CD4-positive, alpha-beta T cell treated with Interleukin-6 for 4 hours (primary cell): ENCODE measurements at regions not wholly inside any gene's neighbourhood (a gene's known extent, or its start where the extent isn't known, plus 50 kb on each side); places are given as distances from the start of the nearest gene placed in this dataset.

Source experiments
- DNase-seq: peaks from one replicate; pipeline ENCODE4 v3.0.0-alpha.2; 2020; ENCODE audit warnings: mixed read lengths

DNA sequence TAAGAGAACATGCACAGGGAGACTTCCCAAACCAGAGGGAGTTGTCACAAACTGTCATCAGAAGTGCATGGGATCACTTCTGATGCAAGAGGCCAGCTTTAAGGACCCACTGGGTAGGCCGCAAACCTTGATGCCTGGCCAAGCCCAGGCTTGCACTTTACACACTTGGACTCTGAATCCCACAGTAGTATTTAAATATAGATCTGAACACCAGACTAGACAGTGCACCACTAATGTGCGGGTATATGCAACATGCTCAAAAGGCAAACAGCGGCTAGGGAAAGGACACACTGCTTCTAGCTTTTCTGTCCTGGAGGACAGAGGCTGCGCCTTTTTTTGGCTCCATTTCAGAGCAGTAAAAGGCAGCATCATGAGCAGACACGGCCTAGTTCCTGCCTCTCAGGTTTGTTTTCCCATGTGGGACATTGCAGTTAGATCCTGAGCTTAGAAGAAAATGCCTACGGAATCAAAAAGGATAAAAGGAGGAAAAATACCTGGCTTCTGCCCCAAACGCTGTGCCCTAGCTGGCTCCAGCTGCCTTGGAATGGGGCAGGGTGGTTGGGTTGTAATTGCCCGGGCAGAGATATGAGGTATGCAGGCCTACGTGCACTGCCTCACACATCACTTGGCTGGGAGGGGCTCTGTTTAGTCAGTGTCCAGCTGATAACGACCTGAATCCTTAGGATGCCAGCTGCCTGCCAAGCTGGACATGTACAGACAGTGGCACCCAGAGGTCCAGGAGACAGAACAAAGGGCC lies 84.5 kb upstream of the EGLN3 start:
- DNase-seq = no peak

DNA sequence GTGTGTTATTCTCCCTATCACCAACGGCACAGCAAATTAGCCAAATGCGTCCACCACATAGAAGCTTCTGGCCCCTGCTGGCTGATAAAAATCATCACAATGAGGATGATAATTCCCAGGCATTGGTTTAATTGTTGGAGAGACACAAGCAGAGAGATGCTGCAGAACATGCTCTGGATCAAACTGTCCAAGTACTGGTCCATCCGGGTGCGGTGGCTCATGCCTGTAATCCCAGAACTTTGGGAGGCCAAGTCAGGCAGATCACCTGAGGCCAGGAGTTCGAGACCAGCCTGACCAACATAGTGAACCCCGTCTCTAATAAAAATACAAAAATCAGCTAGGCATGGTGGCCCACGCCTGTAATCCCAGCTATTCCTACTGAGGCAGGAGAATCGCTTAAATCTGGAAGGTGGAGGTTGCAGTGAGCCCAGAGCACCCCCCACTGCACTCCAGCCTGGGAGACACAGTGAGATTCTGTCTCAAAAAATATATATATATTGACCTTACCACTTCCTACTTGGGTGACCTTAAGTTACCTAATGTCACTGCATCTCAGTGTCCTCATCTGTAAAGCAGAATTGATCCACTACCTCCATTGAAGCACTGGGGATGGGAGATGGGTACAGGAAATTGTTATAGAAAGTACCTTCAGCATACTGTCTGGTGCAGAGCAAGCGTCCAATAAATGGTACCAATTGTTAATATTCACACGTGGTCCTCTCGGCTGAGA lies 83.7 kb upstream of the EGLN3 start:
- DNase-seq = no peak

DNA sequence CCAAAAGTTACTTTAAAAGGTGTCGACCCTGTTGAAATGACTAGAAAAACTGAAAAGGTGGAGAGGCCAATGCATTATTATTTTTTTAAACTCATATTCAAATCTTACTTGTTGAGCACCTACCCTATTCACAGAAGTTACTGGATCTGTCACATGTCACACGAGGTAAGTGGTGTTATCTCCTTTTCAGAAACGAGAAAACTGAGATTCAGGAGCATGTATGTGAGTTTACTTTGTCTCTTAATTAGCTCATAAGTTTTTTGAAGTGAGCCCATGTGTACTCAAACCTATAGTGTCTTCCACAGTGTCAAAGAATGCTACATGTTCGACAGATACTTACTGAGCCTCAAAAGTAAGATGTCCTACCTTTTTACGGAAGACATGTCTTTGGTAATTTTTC lies 81.8 kb upstream of the EGLN3 start:
- DNase-seq = no peak

DNA sequence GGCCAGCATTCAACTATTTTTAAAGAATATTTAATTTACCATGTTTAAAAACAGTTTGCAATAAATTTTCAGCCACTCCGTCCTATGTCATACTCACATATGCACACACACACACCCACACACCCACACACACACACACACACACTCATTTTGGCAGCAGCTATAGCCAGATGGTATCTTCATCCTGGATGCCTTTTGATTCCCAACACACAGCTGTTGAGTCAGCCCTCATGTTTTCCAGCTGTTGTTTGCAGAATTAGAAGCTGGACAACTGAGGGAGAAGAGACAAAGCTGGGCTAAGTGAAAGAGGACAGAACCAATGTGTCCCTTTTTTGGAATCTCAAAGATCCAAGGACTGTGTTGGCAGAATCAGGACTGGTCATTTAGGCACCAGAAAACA lies 80.0 kb upstream of the EGLN3 start:
- DNase-seq = no peak

DNA sequence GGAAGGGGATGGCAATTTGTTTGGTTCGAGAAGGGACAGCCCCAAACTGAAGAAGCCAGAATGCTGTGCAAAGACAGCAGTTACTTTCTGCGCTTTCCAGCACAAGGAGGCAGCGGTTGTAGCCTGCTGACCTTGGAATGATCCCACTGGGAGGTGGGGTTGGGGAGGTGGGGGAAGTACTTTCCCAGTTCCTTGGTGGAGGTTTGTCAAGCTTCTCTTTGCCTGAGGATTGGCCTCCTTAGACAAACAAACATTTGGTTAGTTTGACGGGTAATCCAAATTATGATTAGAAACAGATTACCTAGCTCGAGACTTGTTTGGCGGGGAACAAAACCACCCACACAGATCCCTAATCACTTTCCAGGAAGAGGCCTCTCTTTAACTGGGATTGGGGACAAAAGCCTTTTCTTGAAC lies 79.1 kb upstream of the EGLN3 start:
- no peak for DNase-seq

DNA sequence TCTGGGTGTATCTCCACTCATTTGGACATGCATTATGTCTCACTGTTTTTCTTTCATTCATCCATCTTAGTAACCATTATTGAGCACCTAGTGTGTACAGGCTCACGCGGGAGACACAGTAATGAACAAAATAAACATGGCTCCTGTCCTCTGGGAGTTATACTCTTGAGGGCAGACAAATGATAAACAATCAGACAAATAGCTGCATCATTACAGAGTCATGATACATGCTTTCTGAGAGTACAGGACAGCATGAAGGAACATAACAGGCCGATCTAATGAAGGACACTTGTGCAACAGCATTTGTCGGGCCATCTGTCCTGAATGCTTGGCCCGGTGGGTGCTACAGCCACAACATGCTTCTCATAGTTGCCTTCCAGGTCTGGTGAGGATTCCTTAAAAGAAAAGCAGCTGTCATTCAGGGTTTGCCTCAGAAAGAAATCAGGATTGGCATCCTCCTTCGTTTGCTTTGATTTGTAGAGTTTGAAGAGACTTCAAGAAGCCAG lies 77.2 kb upstream of the EGLN3 start:
- DNase-seq = no peak

DNA sequence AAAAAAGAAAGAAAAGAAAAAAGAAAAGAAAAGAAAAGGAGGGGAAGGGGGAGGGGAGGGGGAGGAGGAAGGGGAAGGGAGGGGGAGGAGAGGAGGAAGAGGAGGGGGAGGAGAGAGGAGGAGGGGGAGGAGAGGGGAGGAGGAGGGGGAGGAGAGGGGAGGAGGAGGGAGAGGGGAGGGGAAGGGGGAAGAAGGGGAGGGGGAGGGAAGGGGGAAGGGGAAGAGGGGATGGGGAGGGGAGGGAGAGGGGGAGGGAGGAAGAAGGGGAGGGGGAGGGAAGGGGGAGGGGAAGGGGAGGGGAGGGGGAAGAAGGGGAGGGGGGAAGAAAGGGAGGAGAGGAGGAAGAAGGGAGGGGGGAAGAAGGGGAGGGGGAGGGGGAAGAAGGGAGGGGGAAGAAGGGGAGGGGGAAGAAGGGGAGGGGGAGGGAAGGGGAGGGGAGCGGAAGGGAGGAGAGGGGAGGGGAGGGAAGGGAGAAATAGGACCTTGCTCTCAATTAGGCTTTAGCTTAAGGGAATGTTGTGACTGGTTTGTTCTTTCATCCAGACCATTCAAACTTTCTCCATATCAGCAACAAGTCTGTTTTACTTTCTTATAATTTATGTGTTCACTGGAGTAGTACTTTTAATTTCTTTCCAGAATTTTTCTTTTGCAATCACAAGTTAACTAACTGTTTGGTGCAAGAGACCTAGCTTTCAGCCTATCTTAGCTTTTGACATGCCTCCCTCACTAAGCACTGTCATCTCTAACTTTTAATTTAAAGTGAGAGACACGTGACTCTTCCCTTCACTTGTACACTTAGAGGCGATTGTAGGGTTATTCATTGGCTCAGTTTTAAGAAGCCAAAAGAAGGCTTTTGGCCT lies 76.5 kb upstream of the EGLN3 start:
- no peak for DNase-seq

DNA sequence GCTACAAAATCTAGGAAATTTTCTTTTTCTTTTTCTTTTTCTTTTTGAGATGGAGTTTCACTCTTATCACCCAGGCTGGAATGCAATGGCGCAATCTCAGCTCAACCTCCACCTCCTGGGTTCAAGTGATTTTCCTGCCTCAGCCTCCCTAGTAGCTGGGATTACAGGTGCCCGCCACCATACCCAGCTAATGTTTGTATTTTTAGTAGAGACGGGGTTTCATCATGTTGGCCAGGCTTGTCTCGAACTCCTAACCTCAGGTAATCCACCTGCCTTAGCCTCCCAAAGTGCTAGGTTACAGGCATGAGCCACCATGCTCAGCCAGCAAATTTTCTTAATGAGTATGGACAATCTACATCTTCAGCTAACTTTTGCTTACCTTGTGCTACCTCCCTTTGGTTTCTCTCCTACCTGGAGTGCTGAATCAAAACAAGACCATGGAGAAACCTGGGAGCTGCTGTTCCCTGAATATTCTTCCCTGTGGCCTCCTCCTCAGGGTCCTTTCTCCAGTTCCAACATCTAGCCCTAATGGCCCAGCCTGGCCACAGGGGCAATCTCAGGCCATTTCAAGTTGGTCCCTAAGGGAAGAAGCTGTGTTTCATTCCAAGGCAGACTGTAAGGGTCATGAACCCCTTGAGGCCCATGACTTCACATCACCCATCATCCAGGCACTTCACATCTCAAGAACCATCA lies 74.6 kb upstream of the EGLN3 start:
- DNase-seq = no peak

DNA sequence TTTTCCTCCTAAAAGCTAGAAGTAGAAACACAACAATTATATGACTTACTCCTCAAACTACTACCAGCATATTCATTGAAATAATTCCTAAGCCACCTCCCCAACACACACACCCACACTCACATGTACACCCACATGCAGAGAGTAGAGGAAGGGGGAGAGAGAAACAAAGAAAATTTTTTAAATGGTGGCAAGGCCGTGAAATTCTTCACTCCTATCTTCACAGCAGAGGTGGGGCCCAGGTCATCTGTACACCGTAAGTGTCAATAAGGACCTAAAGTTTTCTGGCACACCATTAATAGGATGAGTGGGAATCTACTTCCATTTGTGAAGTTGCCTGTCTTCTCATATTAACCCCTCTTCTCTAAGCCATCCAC lies 73.9 kb upstream of the EGLN3 start:
- DNase-seq = no peak

DNA sequence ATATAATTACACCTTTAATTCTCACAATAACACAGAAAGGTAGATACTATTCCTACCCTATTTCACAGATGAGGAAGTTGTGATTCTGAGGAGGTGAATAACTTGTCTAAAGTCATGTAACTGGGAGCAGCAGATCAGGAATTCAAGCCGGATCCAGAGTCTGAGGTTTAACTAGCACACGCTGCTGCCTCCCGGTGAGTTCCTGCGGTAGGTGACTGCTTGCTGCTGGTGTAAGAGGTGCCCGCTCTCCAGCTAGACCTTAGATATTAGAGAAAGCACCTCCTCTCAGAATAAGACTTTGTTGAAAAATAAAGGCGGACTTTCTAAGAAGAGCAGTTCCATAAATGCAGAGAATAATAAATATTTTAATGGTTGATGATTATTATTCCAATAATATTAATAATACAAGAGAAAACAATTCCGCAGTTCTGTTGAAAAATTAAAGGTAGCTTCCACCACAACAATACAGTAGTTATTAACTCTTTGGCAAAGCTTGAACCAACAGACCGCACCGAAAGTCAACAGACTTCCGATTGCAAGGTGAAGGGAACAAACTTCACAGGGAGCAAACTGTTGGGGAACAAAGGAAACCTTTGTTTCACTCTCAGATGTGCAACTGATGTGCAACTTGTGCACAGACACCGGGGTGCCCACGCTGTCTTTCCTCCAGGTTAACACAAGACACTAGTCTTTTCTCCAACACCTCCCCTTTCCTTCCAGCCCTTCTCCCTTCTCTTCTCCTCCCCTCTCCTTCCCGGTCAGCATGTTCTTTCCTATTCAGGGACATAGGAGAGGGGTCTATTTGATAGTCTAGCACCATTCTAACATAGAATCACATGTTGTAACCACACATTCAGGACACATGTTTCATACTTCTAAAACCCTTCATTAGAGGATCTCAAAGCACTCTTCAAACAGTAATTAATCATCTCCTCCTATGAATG lies 73.2 kb upstream of the EGLN3 start:
- no peak for DNase-seq

DNA sequence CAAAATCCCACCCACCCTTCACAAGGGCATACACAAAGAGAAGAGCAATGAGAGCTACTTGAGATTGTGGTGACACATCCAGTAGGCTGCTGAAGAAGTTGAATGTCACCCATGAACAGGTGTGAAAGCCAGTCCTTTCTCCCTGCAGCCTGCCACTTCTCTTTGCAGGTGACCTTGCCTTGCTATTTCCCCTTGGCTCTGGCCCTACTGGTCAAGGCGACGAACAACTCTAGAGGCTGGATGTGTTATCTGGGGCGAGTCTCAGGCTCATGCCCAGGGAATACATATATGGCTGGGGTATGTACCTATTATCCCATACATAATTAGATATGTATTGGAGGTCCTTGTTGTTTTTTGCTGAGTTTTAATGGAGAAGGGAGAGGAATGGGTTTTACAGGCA lies 70.2 kb upstream of the EGLN3 start:
- DNase-seq = no peak

DNA sequence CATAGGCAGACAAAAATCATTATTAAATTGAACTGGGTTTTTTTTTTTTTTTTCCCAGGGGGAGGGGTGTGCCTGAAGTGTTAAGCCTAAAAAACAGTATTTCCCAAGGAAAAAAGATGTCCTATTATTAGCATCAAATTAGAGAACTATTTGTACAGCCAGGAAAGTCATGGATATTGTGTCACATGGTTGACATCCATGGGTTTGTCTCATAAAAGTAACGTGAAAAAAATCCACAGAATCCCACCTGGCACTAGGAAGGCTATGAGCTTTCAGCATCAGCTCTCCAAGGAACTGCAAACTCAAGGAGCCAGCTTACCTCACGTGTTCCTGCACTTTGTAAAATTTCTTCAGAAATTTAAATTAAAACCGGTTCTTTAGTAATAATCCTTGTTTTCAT lies 69.1 kb upstream of the EGLN3 start:
- DNase-seq = no peak

DNA sequence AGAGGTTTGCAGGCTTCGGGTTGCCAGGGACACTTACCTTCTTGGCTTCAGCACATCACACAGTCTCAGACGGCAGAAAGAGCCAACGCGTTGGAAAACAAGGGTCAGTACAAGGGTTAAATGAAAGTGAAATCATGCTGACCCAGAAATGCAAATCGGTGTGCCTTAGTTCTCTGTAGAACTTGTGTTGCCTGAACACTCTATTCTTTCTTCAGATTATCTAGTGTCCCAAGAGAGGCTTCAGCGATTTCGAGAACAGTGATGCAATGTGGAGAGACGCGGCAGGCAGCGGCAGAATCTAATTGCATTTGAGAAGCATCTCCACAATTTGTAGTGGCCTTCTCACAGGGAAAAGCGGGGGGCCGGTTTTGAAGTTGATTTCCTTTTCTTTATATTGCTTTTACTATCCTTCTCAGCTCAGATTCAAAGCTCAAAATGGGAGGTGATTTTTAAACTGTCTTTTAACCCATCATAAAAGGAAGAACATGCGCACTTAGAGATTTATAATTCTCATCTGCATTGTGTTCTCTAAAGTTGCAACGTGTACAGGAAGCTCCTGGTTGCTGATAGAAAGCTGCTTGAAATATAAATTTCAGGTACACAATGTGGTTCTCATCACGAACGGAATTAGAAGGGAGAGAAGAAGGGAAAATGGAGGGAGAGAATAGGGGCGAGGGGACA lies 67.8 kb upstream of the EGLN3 start:
- peak; percentile 9 for DNase-seq

DNA sequence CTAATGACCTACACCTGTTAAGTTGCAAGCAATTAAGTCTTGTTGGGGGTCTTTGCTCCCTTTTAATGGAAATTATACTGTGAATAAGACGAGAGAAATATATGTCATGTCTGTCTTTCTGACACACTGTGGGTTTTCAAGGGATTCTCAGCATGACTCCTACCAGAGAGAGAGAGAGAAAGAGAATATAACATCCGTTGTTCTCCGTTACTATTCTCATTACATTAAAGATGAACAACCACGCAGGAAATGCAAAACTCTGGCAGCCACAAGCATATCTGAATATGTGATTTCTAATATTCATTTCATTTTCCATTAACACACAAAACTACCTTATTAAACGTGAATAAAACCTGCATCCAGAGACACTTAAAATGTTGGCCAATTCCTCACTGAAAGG lies 67.3 kb upstream of the EGLN3 start:
- no peak for DNase-seq

DNA sequence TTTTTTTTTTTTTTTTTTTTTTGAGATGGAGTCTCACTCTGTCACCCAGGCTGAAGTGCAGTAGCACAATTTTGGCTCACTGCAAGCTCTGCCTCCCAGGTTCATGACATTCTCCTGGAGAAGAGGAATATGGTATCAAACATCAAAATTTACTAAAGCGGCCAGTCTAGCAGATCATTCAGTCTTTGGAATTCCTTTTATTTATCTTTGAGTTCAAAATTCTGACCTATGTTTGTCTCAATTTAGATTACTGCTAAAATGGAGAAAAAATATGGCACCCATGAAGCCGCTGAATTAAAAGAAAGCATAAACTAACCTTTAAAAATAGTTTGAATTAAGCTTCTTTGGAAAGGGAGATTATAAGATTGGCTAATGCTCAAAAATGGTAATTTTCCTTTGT lies 64.5 kb upstream of the EGLN3 start:
- no peak for DNase-seq

DNA sequence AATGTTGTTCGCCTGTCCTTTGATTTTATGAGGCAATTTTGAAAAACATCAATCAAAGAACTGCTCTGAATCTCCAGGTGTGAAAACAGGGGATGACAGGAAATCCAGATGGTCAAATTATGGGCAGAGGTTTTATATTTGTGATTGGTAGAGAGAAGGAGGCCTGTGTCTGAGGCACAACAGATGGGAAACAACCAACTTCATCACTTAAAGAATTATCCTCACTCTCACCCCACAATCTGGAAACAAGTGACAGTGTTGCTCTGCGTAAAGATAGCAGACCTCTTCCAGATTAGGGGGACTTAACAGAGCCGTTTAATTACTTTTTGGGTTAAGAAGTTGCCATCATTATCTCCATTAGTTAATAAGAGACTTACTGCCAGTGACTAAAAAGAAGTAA lies 64.1 kb upstream of the EGLN3 start:
- DNase-seq = no peak

DNA sequence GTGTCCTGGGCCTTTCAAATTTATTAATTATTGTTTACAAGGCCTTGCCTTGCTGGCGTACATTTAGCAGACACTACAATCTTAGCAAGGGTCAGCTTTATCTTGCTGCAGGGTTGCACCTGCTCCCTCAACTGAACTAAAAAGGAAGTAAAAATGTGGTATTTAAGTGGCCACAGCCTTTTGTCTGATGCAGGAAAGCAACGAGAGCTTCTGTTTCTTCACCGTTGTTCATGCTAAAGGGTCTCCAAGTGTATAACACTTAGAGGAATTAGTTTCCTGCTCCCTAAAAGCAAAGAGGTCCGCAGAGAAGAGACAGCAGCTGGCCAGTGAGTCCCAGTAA lies 62.8 kb upstream of the EGLN3 start:
- no peak for DNase-seq

DNA sequence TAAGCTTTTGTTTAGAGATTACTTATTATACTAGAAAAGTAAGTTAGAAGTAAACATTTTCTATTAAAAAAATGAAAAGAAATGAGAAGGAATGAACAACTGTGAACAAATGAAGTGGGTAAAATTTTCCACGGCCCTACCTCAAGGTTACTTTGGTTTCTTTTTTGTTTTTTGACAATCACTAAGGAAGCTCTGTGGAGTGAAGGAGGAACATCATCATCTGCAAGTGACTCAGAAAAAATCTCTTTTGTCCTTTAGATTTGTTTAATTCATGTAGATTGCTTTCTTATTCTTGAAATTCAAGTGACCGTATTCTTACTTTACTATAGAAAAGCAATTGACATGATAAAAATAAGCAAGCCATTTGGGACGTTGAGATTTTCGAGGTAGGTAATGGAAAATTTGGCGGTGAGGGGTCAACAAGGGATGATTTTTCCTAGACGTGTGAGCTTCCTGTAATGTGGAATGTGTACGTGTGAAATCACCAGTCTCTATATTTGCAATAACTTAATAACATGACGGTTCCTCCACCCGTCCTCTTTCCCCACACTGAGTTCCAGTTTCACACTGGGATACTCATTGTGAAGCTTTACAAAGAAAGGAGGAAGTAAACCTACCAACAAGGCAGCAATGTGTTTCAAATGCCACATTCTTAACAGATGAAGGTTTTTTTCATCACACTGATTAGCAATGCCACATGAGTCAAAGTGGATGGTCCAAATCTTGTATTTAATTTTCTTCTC lies 62.3 kb upstream of the EGLN3 start:
- no peak for DNase-seq

DNA sequence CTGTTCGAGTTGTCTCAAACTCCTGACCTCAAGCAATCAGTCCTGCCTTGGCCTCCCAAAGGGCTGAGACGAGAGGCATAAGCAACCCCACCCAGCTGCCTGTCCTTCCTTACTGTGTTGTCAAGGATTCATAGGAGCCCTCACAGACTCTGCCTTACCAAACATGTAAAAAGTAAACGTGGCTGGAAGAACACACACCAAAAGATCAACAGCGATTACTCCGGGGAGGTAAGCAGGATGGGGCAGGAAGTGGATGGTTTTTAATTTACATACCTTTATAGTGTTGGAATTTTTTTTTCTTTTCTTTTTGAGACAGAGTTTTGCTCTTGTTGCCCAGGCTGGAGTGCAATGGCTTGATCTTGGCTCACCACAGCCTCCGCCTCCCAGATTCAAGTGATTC lies 61.5 kb upstream of the EGLN3 start:
- no peak for DNase-seq

DNA sequence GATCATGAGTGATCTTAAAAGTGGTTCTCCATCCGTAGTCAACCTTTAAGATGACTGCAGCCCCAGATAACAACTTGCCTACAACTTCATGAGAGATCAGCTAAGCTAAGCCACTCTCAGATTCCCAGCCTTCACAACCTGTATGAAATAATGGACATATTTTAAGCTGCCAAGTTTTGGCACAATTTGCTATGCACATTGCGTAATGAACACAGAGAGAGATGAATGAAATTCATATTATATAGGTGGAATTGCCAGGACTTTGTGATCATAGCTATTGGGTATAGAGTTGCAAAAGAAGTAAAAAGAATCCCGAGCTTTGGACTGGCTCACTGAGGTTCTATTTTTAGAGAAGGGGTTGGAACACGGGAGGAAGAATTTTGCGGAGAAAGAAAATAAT lies 59.1 kb upstream of the EGLN3 start:
- no peak for DNase-seq

DNA sequence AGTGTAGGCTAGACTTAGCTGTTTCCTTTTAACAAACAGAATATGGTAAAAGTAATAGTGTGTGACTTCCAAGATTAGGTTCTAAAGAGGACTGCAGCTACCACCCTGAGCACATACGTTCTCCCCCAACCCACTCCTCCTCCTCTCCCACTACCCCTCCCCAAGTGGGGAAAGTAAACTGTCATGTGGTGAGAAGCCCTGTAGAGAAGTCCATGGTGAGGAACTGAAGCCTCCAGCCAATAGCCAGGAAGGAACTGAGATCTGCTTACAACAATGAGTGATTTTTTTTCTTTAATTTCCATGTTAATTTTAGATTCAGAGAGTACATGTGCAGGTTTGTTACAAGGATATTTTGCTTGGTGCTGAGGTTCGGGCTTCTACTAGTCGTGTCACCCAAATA lies 57.0 kb upstream of the EGLN3 start:
- no peak for DNase-seq
